ENCODE measurements at regions not wholly inside any gene's neighbourhood (a gene's known extent, or its start where the extent isn't known, plus 50 kb on each side); places are given as distances from the start of the nearest gene placed in this dataset.
"Not testable (repeated sequence)": the region's sequence is repeated elsewhere in the genome, so short reads cannot be mapped to it uniquely, and the experiment has no call there.

- CTCF ChIA-PET: no interaction called here
- H3K36me3 Mint-ChIP-seq (ENCODE audit: low read depth): no peaks in the 10 kb centered on the region
- H3K27ac Mint-ChIP-seq: no peak overlapping the region
- no peaks in the 10 kb centered on the region for H3K4me1 Mint-ChIP-seq (ENCODE audit: low read depth)
- POLR2A ChIA-PET: no interaction called here
- intact Hi-C loops (cut with DNase I, micrococcal nuclease): no loop called here
- Histone ChIP-seq H3K9me3 (ENCODE audit: control insufficient read depth in 1 of 2, insufficient read depth in 1 of 2, low read length in 2 of 2) (peaks cover 0 to 7% of the 10 kb centered on the region in 2 experiments), H3K4me1 (ENCODE audit: insufficient read depth, low read length) (no peaks in the 10 kb centered on the region), H3K27me3 (ENCODE audit: control insufficient read depth in 1 of 2, insufficient read depth in 2 of 2, low read length in 2 of 2) (no peaks in the 10 kb centered on the region), H3K27ac (ENCODE audit: low read depth in 1 of 2, low read length in 2 of 2) (no peak overlapping the region), H3K36me3 (ENCODE audit: insufficient read depth, low read length) (no peaks in the 10 kb centered on the region), H3K4me3 (ENCODE audit: low read length) (no peak overlapping the region)
- TF ChIP-seq CTCF (IDR thresholded peaks at IDR 0.05): no peak
- peaks cover 5% of the 10 kb centered on the region for H3K9me3 Mint-ChIP-seq
- H3K27me3 Mint-ChIP-seq: no peaks in the 10 kb centered on the region
- H3K4me3 Mint-ChIP-seq: no peak overlapping the region
- DNase-seq: no peak
- no peak for ATAC-seq (ENCODE audit: poor library complexity)
Measured at GRCh38 chr12:33771889-33772288, 250.4 kb upstream of the ALG10 start.

GRCh38 chr12:33773091-33773490, 249.2 kb upstream of the ALG10 start:
- ATAC-seq (ENCODE audit: poor library complexity); H3K36me3 Mint-ChIP-seq (ENCODE audit: low read depth); H3K27me3 Mint-ChIP-seq; H3K9me3 ChIP-seq (ENCODE audit: control insufficient read depth in 1 of 2, insufficient read depth in 1 of 2, low read length in 2 of 2); DNase-seq; H3K4me1 Mint-ChIP-seq (ENCODE audit: low read depth); H3K27ac ChIP-seq (ENCODE audit: low read depth in 1 of 2, low read length in 2 of 2); POLR2A ChIA-PET; intact Hi-C loops (cut with DNase I, micrococcal nuclease); H3K36me3 ChIP-seq (ENCODE audit: insufficient read depth, low read length); CTCF ChIA-PET; H3K9me3 Mint-ChIP-seq; H3K4me1 ChIP-seq (ENCODE audit: insufficient read depth, low read length); H3K27ac Mint-ChIP-seq; H3K4me3 Mint-ChIP-seq; H3K4me3 ChIP-seq (ENCODE audit: low read length); H3K27me3 ChIP-seq (ENCODE audit: control insufficient read depth in 1 of 2, insufficient read depth in 2 of 2, low read length in 2 of 2): not testable (repeated sequence)

- H3K27ac Mint-ChIP-seq: no peak overlapping the region
- ATAC-seq (ENCODE audit: poor library complexity): no peak
- no peaks in the 10 kb centered on the region for H3K4me1 ChIP-seq (ENCODE audit: insufficient read depth, low read length)
- H3K27ac ChIP-seq (ENCODE audit: low read depth in 1 of 2, low read length in 2 of 2): no peak overlapping the region
- peaks cover 0 to 3% of the 10 kb centered on the region in 2 experiments for H3K9me3 ChIP-seq (ENCODE audit: control insufficient read depth in 1 of 2, insufficient read depth in 1 of 2, low read length in 2 of 2)
- H3K4me3 ChIP-seq (ENCODE audit: low read length): no peak overlapping the region
- no peak for DNase-seq
- H3K36me3 ChIP-seq (ENCODE audit: insufficient read depth, low read length): no peaks in the 10 kb centered on the region
- peaks cover 18% of the 10 kb centered on the region for H3K9me3 Mint-ChIP-seq
- H3K27me3 ChIP-seq (ENCODE audit: control insufficient read depth in 1 of 2, insufficient read depth in 2 of 2, low read length in 2 of 2): no peaks in the 10 kb centered on the region
- ChIA-PET CTCF (no interaction called here), POLR2A (no interaction called here)
- intact Hi-C loops (cut with DNase I, micrococcal nuclease): no loop called here
- H3K27me3 Mint-ChIP-seq: no peaks in the 10 kb centered on the region
- H3K4me1 Mint-ChIP-seq (ENCODE audit: low read depth): no peaks in the 10 kb centered on the region
- H3K36me3 Mint-ChIP-seq (ENCODE audit: low read depth): no peaks in the 10 kb centered on the region
- TF ChIP-seq CTCF (IDR thresholded peaks at IDR 0.05): no peak
- no peak overlapping the region for H3K4me3 Mint-ChIP-seq
Measured at GRCh38 chr12:33786532-33786931, 235.8 kb upstream of the ALG10 start.

GRCh38 chr12:33794954-33795353, 227.3 kb upstream of the ALG10 start:
- no peaks in the 10 kb centered on the region for H3K4me1 ChIP-seq (ENCODE audit: insufficient read depth, low read length)
- no peaks in the 10 kb centered on the region for H3K4me1 Mint-ChIP-seq (ENCODE audit: low read depth)
- ChIA-PET CTCF (no interaction called here), POLR2A (no interaction called here)
- no peak overlapping the region for H3K4me3 Mint-ChIP-seq
- ATAC-seq (ENCODE audit: poor library complexity): no peak
- peaks cover under 1 to 5% of the 10 kb centered on the region in 2 experiments for H3K9me3 ChIP-seq (ENCODE audit: control insufficient read depth in 1 of 2, insufficient read depth in 1 of 2, low read length in 2 of 2)
- peaks cover 37% of the 10 kb centered on the region for H3K9me3 Mint-ChIP-seq
- no peak for TF ChIP-seq CTCF (IDR thresholded peaks at IDR 0.05)
- DNase-seq: no peak
- H3K27ac Mint-ChIP-seq: no peak overlapping the region
- intact Hi-C loops (cut with DNase I, micrococcal nuclease): no loop called here
- H3K36me3 Mint-ChIP-seq (ENCODE audit: low read depth): no peaks in the 10 kb centered on the region
- H3K4me3 ChIP-seq (ENCODE audit: low read length): no peak overlapping the region
- no peaks in the 10 kb centered on the region for H3K27me3 ChIP-seq (ENCODE audit: control insufficient read depth in 1 of 2, insufficient read depth in 2 of 2, low read length in 2 of 2)
- H3K27me3 Mint-ChIP-seq: no peaks in the 10 kb centered on the region
- no peak overlapping the region for H3K27ac ChIP-seq (ENCODE audit: low read depth in 1 of 2, low read length in 2 of 2)
- H3K36me3 ChIP-seq (ENCODE audit: insufficient read depth, low read length): no peaks in the 10 kb centered on the region
